Kidney (tissue), 13 donors: ENCODE measurements at regions not wholly inside any gene's neighbourhood (a gene's known extent, or its start where the extent isn't known, plus 50 kb on each side); places are given as distances from the start of the nearest gene placed in this dataset.

Source experiments
- DNase-seq, 5 donors: peaks; one replicate each; pipeline ENCODE4 v3.0.0-alpha.2; 2013 to 2020
- FAIRE-seq: peaks from 2 replicates; lab custom pipeline; 2012; peaks lifted over from hg19 to GRCh38; lab: Jason Lieb, UNC
- H3K27ac ChIP-seq, 2 donors: one replicate each; pipeline ENCODE4 v1.7.0; 2013; ENCODE audit warnings: low read depth in 2 of 2, low read length in 2 of 2, inconsistent platforms in 1 of 2
- H3K27me3 ChIP-seq: one replicate; pipeline ENCODE4 v1.7.1; 2013; ENCODE audit warnings: low read length, inconsistent platforms; ENCODE audit not compliant: control insufficient read depth, insufficient read depth
- H3K36me3 ChIP-seq, 3 donors: one replicate each; pipeline versions ENCODE4 v1.7.0 to v1.7.1; 2013; ENCODE audit warnings: low read length in 3 of 3, control low read depth in 1 of 3, inconsistent platforms in 1 of 3; ENCODE audit not compliant: insufficient read depth in 3 of 3, control insufficient read depth in 2 of 3
- H3K4me1 ChIP-seq, 3 donors: one replicate each; pipeline versions ENCODE4 v1.7.0 to v1.7.1; 2013; ENCODE audit warnings: low read length in 3 of 3, inconsistent platforms in 1 of 3, low read depth in 1 of 3; ENCODE audit not compliant: control insufficient read depth in 2 of 3, insufficient read depth in 2 of 3
- H3K4me3 ChIP-seq, 3 donors: one replicate each; pipeline versions ENCODE4 v1.7.0 to v1.8.1; 2013; ENCODE audit warnings: low read length in 3 of 3, control low read depth in 1 of 3, inconsistent platforms in 1 of 3
- H3K9ac ChIP-seq, 3 donors: one replicate each; pipeline versions ENCODE4 v1.7.0 to v1.7.1; 2013; ENCODE audit warnings: low read length in 3 of 3, control low read depth in 1 of 3, inconsistent platforms in 1 of 3
- H3K9me3 ChIP-seq, 3 donors: one replicate each; pipeline versions ENCODE4 v1.7.0 to v1.7.1; 2013; ENCODE audit warnings: low read length in 3 of 3, control low read depth in 1 of 3, inconsistent platforms in 1 of 3; ENCODE audit not compliant: control insufficient read depth in 2 of 3, insufficient read depth in 1 of 3
- intact Hi-C: fragments of 100-400 bp; cut with DNase I; formaldehyde crosslinking; loops from one replicate; pipeline ENCODE4 v1.11.1; 2022
- TF ChIP-seq, protein P1 (sequence below): IDR thresholded peaks from 3 replicates; pipeline ENCODE4 v1.5.1; 2012; ENCODE audit warnings: mild to moderate bottlenecking, moderate library complexity, borderline replicate concordance; ENCODE audit not compliant: insufficient read depth; ENCODE audit errors: extremely low read depth
- donor health status: control.
- donor health status: control.
- donor health status: control.
- donor health status: control.
- donor health status: control.
- donor health status: DM: yes; HTN: yes; CAD: no.
- donor health status: Normal renal cell carcinoma (clear cell type).

DNA sequence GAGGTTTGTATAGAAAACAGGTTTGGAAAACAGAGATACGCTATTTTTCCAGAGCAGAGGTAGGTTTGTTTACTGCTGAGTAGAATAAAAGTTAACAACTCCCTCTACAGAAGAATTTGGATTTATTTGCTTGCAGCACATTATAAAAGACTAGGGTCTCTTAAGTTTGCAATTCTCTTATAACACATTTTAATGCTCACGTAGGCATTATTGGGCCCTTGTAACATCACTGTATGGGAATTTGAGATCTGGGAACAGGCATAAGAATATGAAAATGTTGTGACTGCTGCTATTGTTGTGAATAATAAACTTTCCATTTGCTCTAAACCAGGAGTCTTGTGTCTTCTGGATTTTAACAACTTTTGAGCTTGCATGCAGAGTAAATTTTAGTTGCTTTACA, 128.3 kb upstream of the CADM2 start:
- TF ChIP-seq, protein P1, sequence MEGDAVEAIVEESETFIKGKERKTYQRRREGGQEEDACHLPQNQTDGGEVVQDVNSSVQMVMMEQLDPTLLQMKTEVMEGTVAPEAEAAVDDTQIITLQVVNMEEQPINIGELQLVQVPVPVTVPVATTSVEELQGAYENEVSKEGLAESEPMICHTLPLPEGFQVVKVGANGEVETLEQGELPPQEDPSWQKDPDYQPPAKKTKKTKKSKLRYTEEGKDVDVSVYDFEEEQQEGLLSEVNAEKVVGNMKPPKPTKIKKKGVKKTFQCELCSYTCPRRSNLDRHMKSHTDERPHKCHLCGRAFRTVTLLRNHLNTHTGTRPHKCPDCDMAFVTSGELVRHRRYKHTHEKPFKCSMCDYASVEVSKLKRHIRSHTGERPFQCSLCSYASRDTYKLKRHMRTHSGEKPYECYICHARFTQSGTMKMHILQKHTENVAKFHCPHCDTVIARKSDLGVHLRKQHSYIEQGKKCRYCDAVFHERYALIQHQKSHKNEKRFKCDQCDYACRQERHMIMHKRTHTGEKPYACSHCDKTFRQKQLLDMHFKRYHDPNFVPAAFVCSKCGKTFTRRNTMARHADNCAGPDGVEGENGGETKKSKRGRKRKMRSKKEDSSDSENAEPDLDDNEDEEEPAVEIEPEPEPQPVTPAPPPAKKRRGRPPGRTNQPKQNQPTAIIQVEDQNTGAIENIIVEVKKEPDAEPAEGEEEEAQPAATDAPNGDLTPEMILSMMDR: no peak
- Histone ChIP-seq H3K9ac (no peak overlapping the region), H3K36me3 (no peaks in the 10 kb centered on the region), H3K4me1 (no peaks in the 10 kb centered on the region), H3K9me3 (peaks cover 0 to 2% (median 0%) of the 10 kb centered on the region in 3 donors), H3K4me3 (no peak overlapping the region), H3K27ac (no peak overlapping the region), H3K27me3 (no peaks in the 10 kb centered on the region)
- intact Hi-C loops: no loop called here
- DNase-seq (no peak), FAIRE-seq (no peak)

DNA sequence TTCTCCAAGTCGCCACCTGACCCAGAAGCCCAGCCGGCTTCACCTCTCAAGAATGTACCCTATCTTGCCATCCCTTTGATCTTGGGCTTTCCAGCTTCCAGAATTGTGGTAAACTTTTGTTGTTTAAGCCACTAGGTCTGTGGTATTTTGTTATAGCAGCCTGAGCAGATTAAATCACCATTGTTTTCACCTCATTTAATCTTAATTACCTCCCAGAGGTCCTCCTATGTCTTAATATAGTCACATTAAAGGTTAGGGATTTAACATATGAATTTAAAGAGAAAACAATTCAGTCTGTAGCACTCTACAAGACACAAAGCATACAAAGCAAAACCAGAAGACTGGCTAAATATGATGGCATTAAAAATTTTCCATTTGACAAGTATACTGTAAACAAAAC, 123.4 kb upstream of the CADM2 start:
- H3K27ac ChIP-seq: no peak overlapping the region
- no peaks in the 10 kb centered on the region for H3K27me3 ChIP-seq
- TF ChIP-seq, protein P1: no peak
- intact Hi-C loops: no loop called here
- no peak for FAIRE-seq
- DNase-seq: no peak
- H3K4me3 ChIP-seq: no peak overlapping the region
- H3K4me1 ChIP-seq: no peaks in the 10 kb centered on the region
- H3K36me3 ChIP-seq: no peaks in the 10 kb centered on the region
- H3K9me3 ChIP-seq: peaks cover 0 to 2% (median 0%) of the 10 kb centered on the region in 3 donors
- H3K9ac ChIP-seq: no peak overlapping the region

DNA sequence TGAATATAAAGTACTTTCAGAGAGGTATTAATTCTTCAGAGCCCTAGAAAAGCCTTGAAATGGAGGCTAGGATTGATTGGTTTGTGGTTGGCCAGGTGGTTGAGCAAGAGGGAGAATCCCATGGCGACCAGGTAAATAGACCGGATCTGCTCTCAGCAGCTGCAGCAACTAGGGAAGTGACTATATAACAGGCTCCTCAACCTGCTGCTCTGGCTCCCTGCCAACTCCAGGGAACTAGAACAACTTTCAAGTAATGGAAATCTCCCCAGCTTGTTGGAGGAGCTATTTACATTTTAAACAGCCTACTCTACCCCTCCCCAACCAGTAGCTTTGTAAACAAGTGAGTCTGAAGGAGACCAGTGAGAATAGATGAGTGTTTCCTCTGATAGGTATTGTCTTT, 121.8 kb upstream of the CADM2 start:
- no peak overlapping the region for H3K27ac ChIP-seq
- H3K4me1 ChIP-seq: no peaks in the 10 kb centered on the region
- no peaks in the 10 kb centered on the region for H3K27me3 ChIP-seq
- no peak overlapping the region for H3K4me3 ChIP-seq
- H3K36me3 ChIP-seq: no peaks in the 10 kb centered on the region
- peak in 3 of 5 donors; percentile 41 to 59 (median 57) for DNase-seq
- H3K9me3 ChIP-seq: no peaks in the 10 kb centered on the region
- H3K9ac ChIP-seq: no peak overlapping the region
- intact Hi-C loops: no loop called here
- TF ChIP-seq, protein P1: no peak
- no peak for FAIRE-seq

DNA sequence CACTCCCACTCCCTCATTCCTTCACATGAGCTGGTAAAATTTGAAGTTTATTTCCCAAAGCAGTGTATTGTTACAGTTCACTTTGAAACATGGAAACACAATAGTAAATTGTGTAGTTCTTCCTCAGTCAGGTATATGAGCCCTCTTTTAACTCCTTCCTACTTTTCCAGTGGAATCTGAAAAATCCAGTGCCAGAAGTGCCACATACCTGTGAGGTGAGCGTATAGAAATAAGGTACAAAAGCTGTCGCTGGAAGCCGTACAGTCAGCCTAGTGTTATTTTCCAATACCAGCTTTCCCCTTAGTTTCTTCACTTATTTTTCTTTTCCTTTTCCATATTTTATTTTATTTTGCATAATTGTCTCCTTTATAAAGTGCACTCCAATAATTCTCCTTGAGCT, 81.7 kb upstream of the CADM2 start:
- TF ChIP-seq, protein P1: no peak
- Histone ChIP-seq H3K4me3 (no peak overlapping the region), H3K36me3 (no peaks in the 10 kb centered on the region), H3K4me1 (no peaks in the 10 kb centered on the region), H3K27ac (no peak overlapping the region), H3K9me3 (no peaks in the 10 kb centered on the region), H3K27me3 (no peaks in the 10 kb centered on the region), H3K9ac (no peak overlapping the region)
- FAIRE-seq: no peak
- no peak for DNase-seq
- intact Hi-C loops: no loop called here
